ENCODE measurements at regions not wholly inside any gene's neighbourhood (a gene's known extent, or its start where the extent isn't known, plus 50 kb on each side); places are given as distances from the start of the nearest gene placed in this dataset.

GRCh38 chr17:74070998-74071679 is 132.3 kb upstream of the RPL38 start:
- TF ChIP-seq POLR2A (IDR thresholded peaks at IDR 0.05) (no peak), CTCF (IDR thresholded peaks at IDR 0.05) (no peak)

Data from testis (tissue), 2 donors.